Brain microvascular endothelial cell (primary cell): ENCODE measurements at regions not wholly inside any gene's neighbourhood (a gene's known extent, or its start where the extent isn't known, plus 50 kb on each side); places are given as distances from the start of the nearest gene placed in this dataset.

ENCODE experiments used
- DNase-seq: peaks from one replicate; pipeline ENCODE4 v3.0.0-alpha.2; 2020
- H3K27ac ChIP-seq: fragments of 250-450 bp; sonication (Bioruptor Pico); 2 replicates; pipeline ENCODE4 v1.5.1; 2020; ENCODE audit warnings: mild to moderate bottlenecking, moderate library complexity
- H3K27me3 ChIP-seq: fragments of 250-450 bp; sonication (Bioruptor Pico); replicated peaks from 2 replicates; pipeline ENCODE4 v1.5.1; 2020; ENCODE audit warnings: mild to moderate bottlenecking
- H3K36me3 ChIP-seq: fragments of 250-450 bp; sonication (Bioruptor Pico); replicated peaks from 2 replicates; pipeline ENCODE4 v1.5.1; 2020; ENCODE audit warnings: mild to moderate bottlenecking
- H3K4me3 ChIP-seq: 2 replicates; pipeline ENCODE4 v1.5.1; 2011; ENCODE audit warnings: low read depth, mild to moderate bottlenecking, control low read depth, low read length, moderate library complexity
- CTCF ChIP-seq: IDR thresholded peaks from 2 replicates; pipeline ENCODE4 v1.5.1; 2011; ENCODE audit warnings: low read depth, mild to moderate bottlenecking, moderate library complexity, low read length, control low read depth, inconsistent platforms; ENCODE audit errors: missing control alignments
- in situ Hi-C: cut with HindIII; loops from 2 replicates; pipeline ENCODE4 v1.10.0; 2017; ENCODE audit warnings: low sequenced_read_pairs, low pct_ligation_motif_present

GRCh38 chr16:14358697-14359305 lies 271.3 kb downstream of the PARN start:
- DNase-seq, result no peak
- TF ChIP-seq CTCF, result no peak
- Histone ChIP-seq H3K27ac (no peak overlapping the region), H3K36me3 (no peaks in the 10 kb centered on the region), H3K27me3 (no peaks in the 10 kb centered on the region), H3K4me3 (no peak overlapping the region)
- in situ Hi-C loops, result no loop called here

GRCh38 chr16:14357328-14357727 lies 272.7 kb downstream of the PARN start:
- in situ Hi-C loops, result no loop called here
- Histone ChIP-seq H3K27ac (no peak overlapping the region), H3K4me3 (no peak overlapping the region), H3K27me3 (no peaks in the 10 kb centered on the region), H3K36me3 (no peaks in the 10 kb centered on the region)
- TF ChIP-seq CTCF, result no peak
- no peak for DNase-seq

GRCh38 chr16:14356064-14356463 lies 274.0 kb downstream of the PARN start:
- Histone ChIP-seq H3K27me3 (no peaks in the 10 kb centered on the region), H3K4me3 (no peak overlapping the region), H3K27ac (no peak overlapping the region), H3K36me3 (no peaks in the 10 kb centered on the region)
- TF ChIP-seq CTCF, result no peak
- DNase-seq, result no peak
- in situ Hi-C loops, result no loop called here

- Histone ChIP-seq H3K36me3 (no peaks in the 10 kb centered on the region), H3K27ac (no peak overlapping the region), H3K4me3 (no peak overlapping the region), H3K27me3 (no peaks in the 10 kb centered on the region)
- no peak for TF ChIP-seq CTCF
- no peak for DNase-seq
- in situ Hi-C loops, result no loop called here
Measured at GRCh38 chr16:14354561-14355351, 275.3 kb downstream of the PARN start.

- Histone ChIP-seq H3K27me3 (no peaks in the 10 kb centered on the region), H3K4me3 (no peak overlapping the region), H3K36me3 (no peaks in the 10 kb centered on the region), H3K27ac (no peak overlapping the region)
- no peak for TF ChIP-seq CTCF
- DNase-seq, result no peak
- in situ Hi-C loops, result no loop called here
Measured at GRCh38 chr16:14353340-14353739, 276.7 kb downstream of the PARN start.
